ENCODE measurements at regions not wholly inside any gene's neighbourhood (a gene's known extent, or its start where the extent isn't known, plus 50 kb on each side); places are given as distances from the start of the nearest gene placed in this dataset.

DNA sequence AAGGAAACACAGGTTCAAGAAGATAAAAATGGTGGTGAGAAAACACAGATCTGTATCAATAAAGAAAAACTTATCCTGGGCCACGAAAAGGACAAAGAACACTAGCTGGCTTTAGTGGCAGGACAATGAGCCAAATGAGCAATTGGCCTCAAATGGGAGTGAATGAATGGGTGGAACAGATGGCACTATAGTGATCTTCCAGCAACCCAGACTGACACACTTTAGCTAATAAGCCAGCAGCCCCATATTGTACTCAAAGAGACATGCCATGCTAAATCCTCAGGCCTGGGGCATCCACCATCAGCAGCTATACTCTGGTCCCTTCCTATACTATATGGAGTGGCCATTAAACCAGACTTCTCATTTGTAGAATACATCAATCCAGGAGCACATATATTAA lies 60.0 kb upstream of the GADL1 start:
- TF ChIP-seq, protein P1, sequence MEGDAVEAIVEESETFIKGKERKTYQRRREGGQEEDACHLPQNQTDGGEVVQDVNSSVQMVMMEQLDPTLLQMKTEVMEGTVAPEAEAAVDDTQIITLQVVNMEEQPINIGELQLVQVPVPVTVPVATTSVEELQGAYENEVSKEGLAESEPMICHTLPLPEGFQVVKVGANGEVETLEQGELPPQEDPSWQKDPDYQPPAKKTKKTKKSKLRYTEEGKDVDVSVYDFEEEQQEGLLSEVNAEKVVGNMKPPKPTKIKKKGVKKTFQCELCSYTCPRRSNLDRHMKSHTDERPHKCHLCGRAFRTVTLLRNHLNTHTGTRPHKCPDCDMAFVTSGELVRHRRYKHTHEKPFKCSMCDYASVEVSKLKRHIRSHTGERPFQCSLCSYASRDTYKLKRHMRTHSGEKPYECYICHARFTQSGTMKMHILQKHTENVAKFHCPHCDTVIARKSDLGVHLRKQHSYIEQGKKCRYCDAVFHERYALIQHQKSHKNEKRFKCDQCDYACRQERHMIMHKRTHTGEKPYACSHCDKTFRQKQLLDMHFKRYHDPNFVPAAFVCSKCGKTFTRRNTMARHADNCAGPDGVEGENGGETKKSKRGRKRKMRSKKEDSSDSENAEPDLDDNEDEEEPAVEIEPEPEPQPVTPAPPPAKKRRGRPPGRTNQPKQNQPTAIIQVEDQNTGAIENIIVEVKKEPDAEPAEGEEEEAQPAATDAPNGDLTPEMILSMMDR (IDR thresholded peaks at IDR 0.05) = no peak
- no peak for TF ChIP-seq POLR2A (IDR thresholded peaks at IDR 0.05)

Data from vagina (tissue), 2 donors.